ENCODE measurements at regions not wholly inside any gene's neighbourhood (a gene's known extent, or its start where the extent isn't known, plus 50 kb on each side); places are given as distances from the start of the nearest gene placed in this dataset.

DNA sequence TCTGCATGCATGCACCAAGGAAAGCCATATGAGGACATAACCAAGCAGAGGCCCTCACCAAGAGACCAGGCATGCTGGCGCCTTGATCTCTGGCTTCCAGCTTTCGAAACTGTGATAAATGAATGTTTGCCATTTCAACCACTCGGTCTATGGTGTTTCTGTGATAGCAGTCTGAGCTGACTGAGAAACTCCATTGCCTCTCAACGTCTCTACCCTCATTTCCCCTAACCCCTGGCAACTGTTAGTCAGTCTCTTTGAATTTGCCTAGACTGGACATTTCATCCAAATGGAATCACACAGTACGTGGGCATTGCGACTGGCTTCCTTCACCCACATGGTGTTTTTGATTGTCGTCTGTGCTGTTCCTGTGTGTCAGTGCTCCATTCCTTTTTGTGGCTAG is 88.0 kb upstream of the MPHOSPH6 start:
- H2BK120ac ChIP-seq (replicated peaks; ENCODE audit: low read depth, low read length) = no peak overlapping the region
- no peak overlapping the region for H3K14ac ChIP-seq (ENCODE audit: insufficient read length)
- H3K79me1 ChIP-seq (ENCODE audit: low read depth, low read length) = no peaks in the 10 kb centered on the region
- H3K4ac ChIP-seq (replicated peaks; ENCODE audit: insufficient read length, low read depth, low read length) = no peak overlapping the region
- CTCF ChIA-PET (ENCODE audit: partially characterized antibody) = interaction anchor here (1.3 kb wide), 1 partner anchor 86 kb away, joined by 3 read pairs; no protein-coding TSS in a partner anchor
- no peak overlapping the region for H2BK5ac ChIP-seq (ENCODE audit: low read depth, low read length)
- POLR2A ChIA-PET (ENCODE audit: partially characterized antibody) = no interaction called here
- no peaks in the 10 kb centered on the region for H3K4me1 ChIP-seq (replicated peaks in 1 of 4; ENCODE audit: control insufficient read depth in 3 of 4, insufficient read depth in 4 of 4, low read length in 3 of 4)
- FAIRE-seq (no peak), DNase-seq (ENCODE audit: low read depth in 1 of 2, low spot score in 2 of 2) (no peak)
- no peaks in the 10 kb centered on the region for H3K27me3 ChIP-seq (replicated peaks in 1 of 4; ENCODE audit: control insufficient read depth in 3 of 4, extremely low read depth in 1 of 4, insufficient read depth in 3 of 4, low read length in 3 of 4)
- no peaks in the 10 kb centered on the region for H4K20me1 ChIP-seq (replicated peaks in 1 of 2; ENCODE audit: control insufficient read depth in 1 of 2, insufficient read depth in 2 of 2, low read length in 2 of 2)
- no peak overlapping the region for H2BK15ac ChIP-seq (ENCODE audit: low read length)
- no peak overlapping the region for H2BK12ac ChIP-seq (ENCODE audit: low read depth, low read length)
- TF ChIP-seq FOSL1 (IDR thresholded peaks at IDR 0.05; ENCODE audit: insufficient read depth, low read depth, low read length) (no peak), SIX5 (IDR thresholded peaks at IDR 0.05; ENCODE audit: low read depth, low read length) (no peak), KDM5A (IDR thresholded peaks at IDR 0.05; ENCODE audit: low read length) (no peak), ASH2L (IDR thresholded peaks at IDR 0.05; ENCODE audit: low read length) (no peak), SRF (IDR thresholded peaks at IDR 0.05; ENCODE audit: low read depth, low read length) (no peak), JUN (IDR thresholded peaks at IDR 0.05; ENCODE audit: low read depth, low read length) (no peak), POLR2A (IDR thresholded peaks at IDR 0.05; ENCODE audit: control extremely low read depth in 1 of 2, low read depth in 2 of 2, low read length in 2 of 2) (no peak), EGR1 (IDR thresholded peaks at IDR 0.05; ENCODE audit: borderline replicate concordance, low read depth, low read length) (no peak)
- no peaks in the 10 kb centered on the region for H3K79me2 ChIP-seq (ENCODE audit: control insufficient read depth in 1 of 2, insufficient read depth in 2 of 2, low read length in 2 of 2)
- WGBS, 2 experiments (ENCODE audit: extremely low coverage in 1 of 2, insufficient coverage in 1 of 2, insufficient read length in 1 of 2, insufficient replicate concordance in 2 of 2, low coverage in 1 of 2, low lambda C conversion rate in 2 of 2, missing lambda C conversion rate in 1 of 2) = 90% methylated on average over 7 of the region's 7 CpGs; no CpG with 5 or more reads in 1 of the 2 experiments
- H4K91ac ChIP-seq (replicated peaks; ENCODE audit: insufficient read length, low read length) = no peak overlapping the region
- no peak overlapping the region for H3K18ac ChIP-seq (ENCODE audit: extremely low read depth, low read length)
- no peak overlapping the region for H2AFZ ChIP-seq (ENCODE audit: low read length)
- H2BK20ac ChIP-seq (ENCODE audit: low read length) = no peak overlapping the region
- H3K27ac ChIP-seq (ENCODE audit: low read depth, low read length) = no peak overlapping the region
- no peak overlapping the region for H3K9ac ChIP-seq (replicated peaks in 1 of 4; ENCODE audit: extremely low read depth in 1 of 4, low read depth in 3 of 4, low read length in 3 of 4)
- H3K23ac ChIP-seq (ENCODE audit: insufficient read length) = no peak overlapping the region
- H3K9me3 ChIP-seq (ENCODE audit: insufficient read depth in 2 of 2, low read depth in 1 of 2, low read length in 1 of 2) = no peaks in the 10 kb centered on the region
- H3K36me3 ChIP-seq (ENCODE audit: control insufficient read depth in 2 of 4, insufficient read depth in 4 of 4, low read length in 3 of 4) = no peaks in the 10 kb centered on the region
- no peaks in the 10 kb centered on the region for H3K23me2 ChIP-seq (ENCODE audit: low read depth, low read length)
- H3K4me3 ChIP-seq (ENCODE audit: extremely low read depth in 1 of 4, insufficient read depth in 2 of 4, low read depth in 3 of 4, low read length in 4 of 4) = no peak overlapping the region
- H3K56ac ChIP-seq (replicated peaks; ENCODE audit: insufficient read length, low read depth, low read length) = no peak overlapping the region
- H3K4me2 ChIP-seq (ENCODE audit: insufficient read depth in 1 of 2, low read depth in 2 of 2, low read length in 2 of 2) = no peak overlapping the region
- H4K5ac ChIP-seq (ENCODE audit: insufficient read length, low read depth, low read length) = no peak overlapping the region
- no peak overlapping the region for H4K8ac ChIP-seq (ENCODE audit: extremely low read depth, insufficient read depth, low read length)
- no peak overlapping the region for H2AK5ac ChIP-seq (ENCODE audit: low read depth, low read length)

Measured in H1 (cell line).